GM23338 (cell line): ENCODE measurements at regions not wholly inside any gene's neighbourhood (a gene's known extent, or its start where the extent isn't known, plus 50 kb on each side); places are given as distances from the start of the nearest gene placed in this dataset.

Experiments used
- ATAC-seq: fragments of 200-7000 bp; cut with Tn5 transposase; 3 replicates; pipeline ENCODE4 v1.9.1; 2020
- DNase-seq: peaks from one replicate; pipeline ENCODE4 v3.0.0-alpha.2; 2015; ENCODE audit warnings: low spot score
- H2AFZ ChIP-seq: fragments of 200-600 bp; sonication (generic); 2 replicates; pipeline ENCODE4 v1.8.0; 2016; ENCODE audit warnings: antibody characterized with exemption, mild to moderate bottlenecking, moderate library complexity
- H3F3A ChIP-seq: fragments of 200-600 bp; sonication (generic); replicated peaks from 2 replicates; pipeline ENCODE4 v1.8.0; 2017; ENCODE audit warnings: antibody characterized with exemption, mixed run types, low read depth
- H3K27ac ChIP-seq: fragments of 200-600 bp; sonication (generic); 2 replicates; pipeline ENCODE4 v1.6.1; 2016; ENCODE audit warnings: low read depth
- H3K27me3 ChIP-seq: fragments of 200-600 bp; sonication (generic); 2 replicates; pipeline ENCODE4 v1.8.0; 2016; ENCODE audit warnings: mild to moderate bottlenecking, mixed run types, moderate library complexity; ENCODE audit not compliant: insufficient read depth
- H3K36me3 ChIP-seq: fragments of 200-600 bp; sonication (generic); 2 replicates; pipeline ENCODE4 v1.8.0; 2016; ENCODE audit warnings: mild to moderate bottlenecking; ENCODE audit not compliant: insufficient read depth
- H3K4me1 ChIP-seq: fragments of 200-600 bp; sonication (generic); 2 replicates; pipeline ENCODE4 v1.8.0; 2016; ENCODE audit warnings: mild to moderate bottlenecking, moderate library complexity; ENCODE audit not compliant: insufficient read depth
- H3K4me2 ChIP-seq: fragments of 200-600 bp; sonication (generic); 2 replicates; pipeline ENCODE4 v1.7.1; 2017; ENCODE audit warnings: mixed run types
- H3K4me3 ChIP-seq: fragments of 200-600 bp; sonication (generic); 2 replicates; pipeline ENCODE4 v1.6.1; 2016; ENCODE audit warnings: mixed run types
- H3K79me2 ChIP-seq: fragments of 200-600 bp; sonication (generic); replicated peaks from 2 replicates; pipeline ENCODE4 v1.8.0; 2017; ENCODE audit warnings: mild to moderate bottlenecking; ENCODE audit not compliant: insufficient read depth
- H3K9me2 ChIP-seq: fragments of 200-600 bp; sonication (generic); 2 replicates; pipeline ENCODE4 v1.8.0; 2017; ENCODE audit not compliant: insufficient read depth
- H4K20me1 ChIP-seq: fragments of 200-600 bp; sonication (generic); replicated peaks from 2 replicates; pipeline ENCODE4 v1.8.0; 2017; ENCODE audit warnings: mild to moderate bottlenecking; ENCODE audit not compliant: insufficient read depth
- H3K27ac Mint-ChIP-seq: 2 replicates; pipeline ENCODE4 v1.8.0; 2020; ENCODE audit warnings: inconsistent platforms, mild to moderate bottlenecking, moderate library complexity, mixed read lengths
- H3K27me3 Mint-ChIP-seq: 3 replicates; pipeline ENCODE4 v1.8.0; 2022; ENCODE audit warnings: low read depth, mild to moderate bottlenecking, moderate library complexity, mixed read lengths, inconsistent platforms; ENCODE audit not compliant: insufficient read depth, poor library complexity
- H3K36me3 Mint-ChIP-seq: 3 replicates; pipeline ENCODE4 v1.8.0; 2021; ENCODE audit warnings: low read depth, mild to moderate bottlenecking, inconsistent platforms, moderate library complexity, mixed read lengths
- H3K4me1 Mint-ChIP-seq: 3 replicates; pipeline ENCODE4 v1.8.0; 2020; ENCODE audit warnings: mild to moderate bottlenecking, inconsistent platforms, mixed read lengths
- H3K4me3 Mint-ChIP-seq: 3 replicates; pipeline ENCODE4 v1.8.0; 2021; ENCODE audit warnings: moderate library complexity, mild to moderate bottlenecking, inconsistent platforms, mixed read lengths
- H3K9me3 Mint-ChIP-seq: 3 replicates; pipeline ENCODE4 v1.8.0; 2020; ENCODE audit warnings: moderate library complexity, mild to moderate bottlenecking, inconsistent platforms, mixed read lengths
- CREB1 ChIP-seq: fragments of 250-450 bp; sonication (Bioruptor Pico); IDR thresholded peaks from 2 replicates; pipeline ENCODE4 v1.5.0; 2020; ENCODE audit warnings: low read depth, mild to moderate bottlenecking, moderate library complexity
- ETS1 ChIP-seq: IDR thresholded peaks from 2 replicates; pipeline ENCODE4 v1.6.1; 2016; ENCODE audit warnings: antibody characterized with exemption
- EZH2phosphoT487 ChIP-seq: fragments of 200-600 bp; sonication (generic); IDR thresholded peaks from one replicate; pipeline ENCODE4 v1.8.1; 2018; ENCODE audit warnings: antibody characterized with exemption; ENCODE audit not compliant: unreplicated experiment
- JUNB ChIP-seq: IDR thresholded peaks from one replicate; pipeline ENCODE4 v1.6.1; 2016; ENCODE audit warnings: antibody characterized with exemption; ENCODE audit not compliant: unreplicated experiment
- NANOG ChIP-seq: IDR thresholded peaks from 2 replicates; pipeline ENCODE4 v1.6.1; 2016; ENCODE audit warnings: antibody characterized with exemption, borderline replicate concordance
- POLR2AphosphoS5 ChIP-seq: IDR thresholded peaks from 2 replicates; pipeline ENCODE4 v1.6.1; 2016; ENCODE audit warnings: antibody characterized with exemption, low read depth
- REST ChIP-seq: IDR thresholded peaks from one replicate; pipeline ENCODE4 v1.6.1; 2018; ENCODE audit warnings: antibody characterized with exemption; ENCODE audit not compliant: unreplicated experiment
- STAT1 ChIP-seq: IDR thresholded peaks from one replicate; pipeline ENCODE4 v1.6.1; 2016; ENCODE audit warnings: antibody characterized with exemption; ENCODE audit not compliant: unreplicated experiment
- ZNF114 ChIP-seq: fragments of 250-450 bp; sonication (Bioruptor Pico); IDR thresholded peaks from 2 replicates; pipeline ENCODE4 v1.5.0; 2020; ENCODE audit warnings: mild to moderate bottlenecking, moderate library complexity
- TF ChIP-seq, protein P1 (sequence below), 2 experiments: fragments of 200-600 bp in 1 of 2; sonication (generic) in 1 of 2; conservative IDR thresholded peaks; 2 replicates each; pipeline versions ENCODE4 v1.5.1 to v1.6.1; 2016 to 2017; ENCODE audit warnings: antibody characterized with exemption in 2 of 2, low read depth in 2 of 2, mild to moderate bottlenecking in 2 of 2, moderate library complexity in 1 of 2

GRCh38 chr13:53198736-53199135 is 170.1 kb downstream of the OLFM4 start (continued):
- TF ChIP-seq, protein P1, sequence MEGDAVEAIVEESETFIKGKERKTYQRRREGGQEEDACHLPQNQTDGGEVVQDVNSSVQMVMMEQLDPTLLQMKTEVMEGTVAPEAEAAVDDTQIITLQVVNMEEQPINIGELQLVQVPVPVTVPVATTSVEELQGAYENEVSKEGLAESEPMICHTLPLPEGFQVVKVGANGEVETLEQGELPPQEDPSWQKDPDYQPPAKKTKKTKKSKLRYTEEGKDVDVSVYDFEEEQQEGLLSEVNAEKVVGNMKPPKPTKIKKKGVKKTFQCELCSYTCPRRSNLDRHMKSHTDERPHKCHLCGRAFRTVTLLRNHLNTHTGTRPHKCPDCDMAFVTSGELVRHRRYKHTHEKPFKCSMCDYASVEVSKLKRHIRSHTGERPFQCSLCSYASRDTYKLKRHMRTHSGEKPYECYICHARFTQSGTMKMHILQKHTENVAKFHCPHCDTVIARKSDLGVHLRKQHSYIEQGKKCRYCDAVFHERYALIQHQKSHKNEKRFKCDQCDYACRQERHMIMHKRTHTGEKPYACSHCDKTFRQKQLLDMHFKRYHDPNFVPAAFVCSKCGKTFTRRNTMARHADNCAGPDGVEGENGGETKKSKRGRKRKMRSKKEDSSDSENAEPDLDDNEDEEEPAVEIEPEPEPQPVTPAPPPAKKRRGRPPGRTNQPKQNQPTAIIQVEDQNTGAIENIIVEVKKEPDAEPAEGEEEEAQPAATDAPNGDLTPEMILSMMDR (conservative IDR thresholded peaks at IDR 0.05; ENCODE audit: low read depth in 2 of 2) = no peak
- TF ChIP-seq REST = no peak

DNA sequence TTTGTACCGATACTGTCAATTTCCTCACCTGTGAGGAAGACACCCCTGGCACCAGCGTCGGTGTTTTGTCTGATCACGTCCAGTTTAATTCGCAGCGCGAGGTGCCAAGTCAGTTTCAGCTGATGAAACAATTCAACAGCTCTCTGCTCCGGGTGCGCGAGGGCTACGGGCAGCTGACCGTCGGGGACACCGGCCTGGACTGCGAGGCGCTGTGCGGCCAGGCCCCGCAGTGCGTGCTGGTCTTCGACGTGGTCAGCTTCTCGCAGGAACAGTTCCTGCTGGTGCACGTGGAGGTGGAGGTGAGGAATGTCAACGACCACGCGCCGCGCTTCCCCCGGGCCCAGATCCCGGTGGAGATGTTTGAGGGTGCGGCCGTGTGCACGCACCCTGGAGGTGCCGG is 171.5 kb downstream of the OLFM4 start:
- H3K36me3 ChIP-seq = no peaks in the 10 kb centered on the region
- H3F3A ChIP-seq = no peaks in the 10 kb centered on the region
- Mint-ChIP-seq H3K9me3 (no peaks in the 10 kb centered on the region), H3K27ac (no peak overlapping the region), H3K4me3 (no peak overlapping the region; the same call in 2 of the 3 replicates), H3K27me3 (peaks cover 27% of the 10 kb centered on the region), H3K36me3 (no peaks in the 10 kb centered on the region), H3K4me1 (no peaks in the 10 kb centered on the region; the same call in 2 of the 3 replicates)
- peak; percentile 2 for DNase-seq
- TF ChIP-seq JUNB (no peak), STAT1 (no peak), ETS1 (no peak), REST (no peak), ZNF114 (CRISPR knock-in tag) (no peak), EZH2phosphoT487 (no peak), NANOG (no peak), POLR2AphosphoS5 (no peak), CREB1 (CRISPR knock-in tag) (no peak)
- TF ChIP-seq, protein P1 (conservative IDR thresholded peaks at IDR 0.05; ENCODE audit: low read depth in 2 of 2) = no peak
- H3K27ac ChIP-seq = no peak overlapping the region
- no peaks in the 10 kb centered on the region for H3K4me1 ChIP-seq
- peak overlapping the region; percentile 73 for H3K4me2 ChIP-seq
- H3K4me3 ChIP-seq = peak overlapping the region; percentile 55; the same call in 1 of the 2 replicates
- no peaks in the 10 kb centered on the region for H3K9me2 ChIP-seq
- no peaks in the 10 kb centered on the region for H4K20me1 ChIP-seq
- H3K27me3 ChIP-seq = peaks cover 48% of the 10 kb centered on the region
- H3K79me2 ChIP-seq = no peaks in the 10 kb centered on the region
- ATAC-seq = no peak
- H2AFZ ChIP-seq = no peak overlapping the region
